Sigmoid colon (tissue), 4 donors: ENCODE measurements at regions not wholly inside any gene's neighbourhood (a gene's known extent, or its start where the extent isn't known, plus 50 kb on each side); places are given as distances from the start of the nearest gene placed in this dataset.

Experiments used
- CTCF ChIP-seq, 4 experiments: fragments of 450-650 bp in 3 of 4; fragments of 200-600 bp in 1 of 4; IDR thresholded peaks; one replicate each; pipeline ENCODE4 v1.5.1; 2016 to 2019; ENCODE audit warnings: antibody characterized with exemption in 4 of 4, mild to moderate bottlenecking in 3 of 4, moderate library complexity in 2 of 4
- EP300 ChIP-seq, 4 donors: sonication (generic); formaldehyde crosslinking; IDR thresholded peaks; one replicate each; pipeline ENCODE4 v1.6.1; 2017; ENCODE audit warnings: antibody characterized with exemption in 4 of 4
- POLR2A ChIP-seq, 2 donors: fragments of 450-650 bp; IDR thresholded peaks; one replicate each; pipeline ENCODE4 v1.6.1; 2016; ENCODE audit warnings: antibody characterized with exemption in 2 of 2, mild to moderate bottlenecking in 2 of 2, moderate library complexity in 2 of 2
- POLR2AphosphoS5 ChIP-seq, 4 donors: sonication (generic); formaldehyde crosslinking; IDR thresholded peaks; one replicate each; pipeline ENCODE4 v1.6.1; 2017; ENCODE audit warnings: antibody characterized with exemption in 4 of 4

GRCh38 chr2:176814274-176814673, 398.3 kb upstream of the HNRNPA3 start:
- TF ChIP-seq CTCF (IDR thresholded peaks at IDR 0.05) (no peak), EP300 (IDR thresholded peaks at IDR 0.05) (no peak), POLR2AphosphoS5 (IDR thresholded peaks at IDR 0.05) (no peak), POLR2A (IDR thresholded peaks at IDR 0.05) (no peak)
